Fibroblast of villous mesenchyme (primary cell): ENCODE measurements at regions not wholly inside any gene's neighbourhood (a gene's known extent, or its start where the extent isn't known, plus 50 kb on each side); places are given as distances from the start of the nearest gene placed in this dataset.

Experiments used
- DNase-seq: peaks from one replicate; pipeline ENCODE4 v3.0.0-alpha.2; 2010; ENCODE audit warnings: low read depth
- H3K4me3 ChIP-seq: 2 replicates; pipeline ENCODE4 v1.5.1; 2011; ENCODE audit warnings: low read depth, mild to moderate bottlenecking, low read length
- CTCF ChIP-seq: IDR thresholded peaks from 2 replicates; pipeline ENCODE4 v1.5.1; 2012; ENCODE audit warnings: low read depth, mild to moderate bottlenecking, low read length; ENCODE audit not compliant: insufficient read depth

- H3K4me3 ChIP-seq: no peak overlapping the region
- TF ChIP-seq CTCF: no peak
- DNase-seq: no peak
Measured at GRCh38 chr11:119513131-119513805, 90.3 kb upstream of the THY1 start.

- no peak for DNase-seq
- no peak overlapping the region for H3K4me3 ChIP-seq
- TF ChIP-seq CTCF: no peak
Measured at GRCh38 chr11:119512369-119512768, 89.4 kb upstream of the THY1 start.

- DNase-seq: no peak
- no peak for TF ChIP-seq CTCF
- H3K4me3 ChIP-seq: no peak overlapping the region
Measured at GRCh38 chr11:119511614-119512306, 88.8 kb upstream of the THY1 start.

GRCh38 chr11:119509969-119510401 is 87.0 kb upstream of the THY1 start:
- no peak for TF ChIP-seq CTCF
- no peak overlapping the region for H3K4me3 ChIP-seq
- peak; percentile 48 for DNase-seq

GRCh38 chr11:119509282-119509841 is 86.4 kb upstream of the THY1 start:
- H3K4me3 ChIP-seq: no peak overlapping the region
- DNase-seq: no peak
- no peak for TF ChIP-seq CTCF

GRCh38 chr11:119506436-119506835 is 83.5 kb upstream of the THY1 start:
- H3K4me3 ChIP-seq: no peak overlapping the region
- no peak for TF ChIP-seq CTCF
- DNase-seq: peak; percentile 20

- DNase-seq: no peak
- no peak for TF ChIP-seq CTCF
Measured at GRCh38 chr11:119505861-119506260, 82.9 kb upstream of the THY1 start.

More at GRCh38 chr11:119505861-119506260, 82.9 kb upstream of the THY1 start:
- no peak overlapping the region for H3K4me3 ChIP-seq
